ENCODE measurements at regions not wholly inside any gene's neighbourhood (a gene's known extent, or its start where the extent isn't known, plus 50 kb on each side); places are given as distances from the start of the nearest gene placed in this dataset.
A peak's percentile ranks its signal among the peaks of the same experiment; 100 is the strongest.
"Not testable (repeated sequence)": the region's sequence is repeated elsewhere in the genome, so short reads cannot be mapped to it uniquely, and the experiment has no call there.

- DNase-seq, result no peak
- intact Hi-C loops (cut with DNase I), result no loop called here
These were observed 304.0 kb downstream of the LNPK start for GRCh38 chr2:175698061-175698460.

DNA sequence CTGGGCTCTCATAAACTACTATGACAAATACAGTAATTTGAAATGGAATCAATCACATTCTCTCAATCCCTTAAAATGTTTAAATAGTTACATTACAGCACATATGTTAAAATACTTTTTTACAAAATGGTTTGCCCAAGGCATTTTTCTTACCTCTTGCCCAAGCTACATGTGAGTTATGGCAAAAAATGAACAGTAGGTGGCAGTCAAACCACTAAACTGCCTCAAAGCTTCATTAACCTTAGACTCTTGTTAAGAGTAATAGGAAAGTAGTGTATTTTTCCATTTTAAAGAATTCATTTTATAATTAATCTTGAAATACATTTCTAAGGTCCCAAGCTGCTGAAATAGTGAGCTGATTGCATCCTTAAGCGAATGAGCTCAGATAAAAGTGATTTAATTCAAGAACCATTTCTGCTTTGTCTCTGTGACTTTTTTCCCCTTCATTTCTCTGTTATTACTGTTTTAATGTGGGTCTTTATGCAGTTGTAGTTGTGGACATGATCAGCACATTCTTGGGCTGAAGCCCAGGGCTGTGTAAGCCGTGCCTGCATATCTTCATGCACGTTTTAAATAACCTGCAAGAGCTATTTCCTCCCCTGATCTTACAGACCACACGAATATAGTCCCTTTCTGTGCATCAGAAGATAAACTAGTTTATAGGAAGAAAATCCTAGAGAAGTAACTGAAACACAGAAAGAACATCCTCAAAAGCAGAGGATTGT is 311.8 kb downstream of the LNPK start:
- intact Hi-C loops (cut with DNase I), result loop anchor here (2.0 kb wide), 1 partner anchor 397 kb away; no protein-coding TSS in a partner anchor
- DNase-seq, result peak in 1 of 10 donors; percentile 15

GRCh38 chr2:175688243-175688642 is 313.8 kb downstream of the LNPK start:
- no peak for DNase-seq
- intact Hi-C loops (cut with DNase I), result loop anchor here (5.0 kb wide), 1 partner anchor 316 kb away; no protein-coding TSS in a partner anchor

DNA sequence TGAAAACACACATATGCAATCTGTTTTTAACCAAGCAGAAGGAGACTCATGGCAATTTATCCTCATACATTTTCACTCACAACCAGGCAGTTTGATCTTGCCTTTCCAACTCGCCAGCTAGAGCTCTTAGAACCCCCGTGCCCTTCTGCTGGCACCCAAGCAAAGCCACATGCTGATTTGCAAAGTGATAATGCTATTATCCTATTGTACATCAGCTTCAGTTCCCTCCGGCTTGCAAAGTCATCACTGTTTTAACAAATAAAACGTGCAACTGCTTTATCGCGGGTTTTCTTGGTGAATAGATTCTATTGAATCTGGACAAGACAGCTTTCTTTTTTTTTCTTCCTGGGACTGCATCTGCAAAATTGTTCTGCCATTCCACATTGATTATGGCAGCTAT is 314.6 kb downstream of the LNPK start:
- intact Hi-C loops (cut with DNase I), result loop anchor here (5.0 kb wide), 1 partner anchor 315 kb away; no protein-coding TSS in a partner anchor
- DNase-seq, result no peak

- DNase-seq, result peak in 1 of 10 donors; percentile 53
- intact Hi-C loops (cut with DNase I), result loop anchor here (5.0 kb wide), 1 partner anchor 314 kb away; no protein-coding TSS in a partner anchor
These were observed 316.1 kb downstream of the LNPK start for GRCh38 chr2:175686002-175686401.

DNA sequence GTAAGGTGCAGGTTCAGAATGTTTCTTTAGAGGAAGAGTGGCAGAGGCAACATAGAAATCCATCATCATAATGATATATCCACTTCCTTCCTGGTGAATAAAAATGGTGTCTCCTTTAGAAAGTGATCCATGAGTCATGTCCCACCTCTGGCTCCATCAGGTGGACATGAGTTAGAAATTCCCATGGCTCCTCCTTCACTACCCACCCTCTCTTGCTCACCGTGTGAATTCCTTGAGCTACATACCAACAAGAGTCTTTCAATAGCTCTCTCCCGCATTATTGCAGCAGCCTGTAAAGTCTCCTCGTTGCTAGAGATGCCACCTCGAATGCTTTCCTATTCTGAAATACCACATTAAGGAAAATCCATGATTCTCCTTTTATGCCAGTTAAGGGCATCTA is 317.6 kb downstream of the LNPK start:
- intact Hi-C loops (cut with DNase I), result no loop called here
- DNase-seq, result no peak

GRCh38 chr2:175679728-175680127 is 322.3 kb downstream of the LNPK start:
- intact Hi-C loops (cut with DNase I), result no loop called here
- DNase-seq, result no peak

DNA sequence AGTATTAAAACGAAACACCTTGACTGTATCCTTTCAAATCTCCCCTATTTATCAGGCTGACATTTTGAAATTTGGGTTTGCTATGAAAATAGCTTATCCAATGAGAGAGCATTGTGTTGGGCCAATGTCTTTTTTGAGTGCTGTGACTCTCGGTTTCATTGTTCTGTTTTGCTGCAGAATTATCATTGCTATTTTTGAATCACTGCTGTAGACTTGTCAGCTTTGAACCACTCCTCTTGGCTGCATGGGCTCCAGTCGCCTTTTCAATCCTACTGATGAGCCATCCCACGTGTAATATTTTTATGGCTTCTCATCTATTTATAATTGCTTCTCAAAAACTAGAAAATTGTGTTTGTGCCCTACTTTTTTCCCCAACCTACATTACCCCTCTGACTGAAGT is 322.8 kb downstream of the LNPK start:
- no peak for DNase-seq

DNA sequence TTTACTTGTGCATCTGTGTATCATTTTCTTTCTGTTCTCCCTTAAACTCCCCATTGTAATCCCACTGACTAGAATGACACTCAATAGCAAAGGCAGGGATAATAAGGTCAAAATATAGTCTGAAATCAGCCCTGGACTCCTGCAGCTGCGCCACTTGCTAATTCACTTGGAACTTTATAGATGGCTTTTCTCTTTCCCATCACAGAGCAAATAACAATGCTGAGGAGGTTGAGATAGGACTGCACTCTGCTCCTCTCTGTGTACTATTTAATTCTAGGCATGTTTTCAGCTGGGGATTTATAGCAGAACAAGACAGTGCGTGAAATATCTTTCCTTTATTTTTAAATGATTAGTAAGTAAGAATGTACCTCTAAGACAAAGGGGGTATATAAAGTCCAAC is 324.2 kb downstream of the LNPK start:
- intact Hi-C loops (cut with DNase I), result no loop called here
- DNase-seq, result no peak

More for the DNA sequence above, 322.8 kb downstream of the LNPK start:
- intact Hi-C loops (cut with DNase I), result no loop called here

DNA sequence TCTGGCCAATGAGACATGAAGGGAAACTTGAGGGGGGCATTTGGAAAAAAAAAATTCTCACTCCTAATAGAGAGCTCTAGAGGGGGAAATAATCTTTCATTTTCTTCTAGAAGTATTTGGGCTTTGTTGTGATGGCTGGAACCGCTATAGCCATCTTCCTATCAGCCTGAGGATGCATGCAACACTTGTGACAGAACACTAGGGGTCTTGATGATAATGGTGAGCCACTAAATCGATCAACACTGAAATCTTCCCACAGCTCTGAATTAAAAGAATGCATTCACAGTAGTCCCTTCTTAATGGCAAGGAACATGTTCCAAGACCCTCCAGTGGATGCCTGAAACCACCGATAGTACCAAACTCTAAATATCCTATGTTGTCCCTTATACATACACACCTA is 325.3 kb downstream of the LNPK start:
- intact Hi-C loops (cut with DNase I), result no loop called here
- no peak for DNase-seq

- intact Hi-C loops (cut with DNase I), result not testable (repeated sequence)
- DNase-seq, result peak in 3 of 10 donors; percentile 57 to 71 (median 70)
These were observed 333.3 kb downstream of the LNPK start for GRCh38 chr2:175668804-175669203.

GRCh38 chr2:175662335-175662734 is 339.7 kb downstream of the LNPK start:
- no peak for DNase-seq
- intact Hi-C loops (cut with DNase I), result no loop called here

DNA sequence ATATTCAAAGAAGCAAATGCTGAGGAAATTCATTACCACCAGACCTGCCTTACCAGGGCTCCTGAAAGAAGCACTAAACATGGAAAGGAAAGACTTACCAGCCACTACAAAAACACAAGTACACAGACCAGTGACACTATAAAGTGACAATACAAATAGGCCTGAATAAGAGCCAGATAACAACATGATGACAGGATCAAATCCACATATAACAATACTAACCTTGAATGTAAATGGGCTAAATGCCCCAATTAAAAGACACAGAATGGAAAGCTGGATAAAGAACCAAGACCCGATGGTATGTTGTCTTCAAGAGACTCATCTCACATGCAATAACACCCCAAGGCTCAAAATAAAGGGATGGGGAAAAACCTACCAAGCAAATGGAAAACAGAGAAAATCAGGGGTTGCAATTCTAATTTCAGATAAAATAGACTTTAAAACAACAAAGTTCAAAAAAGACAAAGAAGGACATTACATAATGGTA is 353.4 kb downstream of the LNPK start:
- DNase-seq, result no peak
- intact Hi-C loops (cut with DNase I), result no loop called here

DNA sequence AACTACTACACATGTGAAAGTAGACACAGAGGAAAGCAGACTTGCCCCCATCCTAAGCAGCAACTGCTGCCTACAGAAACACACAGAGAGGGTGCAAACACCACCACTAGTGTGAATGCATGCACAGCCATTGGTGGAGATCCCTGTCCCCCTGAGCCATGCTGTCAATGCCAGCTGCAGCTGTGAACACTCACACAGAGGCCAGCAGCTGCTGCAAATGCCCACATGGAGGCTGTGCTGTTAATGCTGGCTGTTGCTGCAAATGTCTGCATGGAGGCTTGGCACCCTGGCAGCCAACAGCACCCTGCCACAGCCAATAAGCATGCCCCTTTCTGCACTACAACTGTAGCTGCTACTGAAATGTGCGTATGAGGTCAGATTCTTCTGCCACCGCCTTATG is 355.0 kb downstream of the LNPK start:
- intact Hi-C loops (cut with DNase I), result no loop called here

GRCh38 chr2:175640655-175641054 is 361.4 kb downstream of the LNPK start:
- intact Hi-C loops (cut with DNase I), result no loop called here
- no peak for DNase-seq

More for the DNA sequence above, 355.0 kb downstream of the LNPK start:
- no peak for DNase-seq

GRCh38 chr2:175633227-175633626 is 368.8 kb downstream of the LNPK start:
- intact Hi-C loops (cut with DNase I), result no loop called here

GRCh38 chr2:175631245-175631623 is 370.8 kb downstream of the LNPK start:
- intact Hi-C loops (cut with DNase I), result no loop called here
- DNase-seq, result no peak

More at GRCh38 chr2:175633227-175633626, 368.8 kb downstream of the LNPK start:
- DNase-seq, result no peak

- intact Hi-C loops (cut with DNase I), result no loop called here
These were observed 371.5 kb downstream of the LNPK start for GRCh38 chr2:175630280-175631244.

GRCh38 chr2:175628243-175628642 is 373.8 kb downstream of the LNPK start:
- DNase-seq, result no peak
- intact Hi-C loops (cut with DNase I), result no loop called here

More at GRCh38 chr2:175630280-175631244, 371.5 kb downstream of the LNPK start:
- no peak for DNase-seq

DNA sequence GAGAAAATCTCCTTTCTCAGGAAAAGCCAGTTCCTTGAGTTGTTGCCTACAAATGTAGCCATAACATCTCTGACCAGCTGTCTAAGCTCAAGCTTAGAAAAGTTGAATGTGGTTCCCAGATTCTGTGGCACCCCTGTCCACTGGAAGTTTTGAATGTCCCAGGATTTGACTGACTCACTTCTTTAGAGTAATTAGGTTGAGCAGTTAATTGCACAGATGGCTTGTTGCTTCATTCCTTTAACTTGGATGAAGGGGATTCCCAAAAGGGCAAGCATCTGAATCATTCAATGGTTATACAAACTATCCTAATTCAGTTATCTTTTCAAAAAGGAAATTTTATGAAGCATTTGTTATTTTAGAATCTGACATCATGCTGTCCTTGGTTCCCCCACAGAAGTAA is 374.7 kb downstream of the LNPK start:
- intact Hi-C loops (cut with DNase I), result no loop called here
- DNase-seq, result no peak

GRCh38 chr2:175626796-175627195 is 375.3 kb downstream of the LNPK start:
- intact Hi-C loops (cut with DNase I), result no loop called here
- no peak for DNase-seq

Data from posterior cingulate gyrus (tissue), 11 donors.